HEK293 (cell line): ENCODE measurements at regions not wholly inside any gene's neighbourhood (a gene's known extent, or its start where the extent isn't known, plus 50 kb on each side); places are given as distances from the start of the nearest gene placed in this dataset.

Source experiments
- CTCF ChIP-seq: fragments of 450-650 bp; formaldehyde crosslinking; IDR thresholded peaks from 2 replicates; pipeline ENCODE4 v1.5.1; 2016; ENCODE audit warnings: missing biosample characterization, missing genetic modification characterization
- REST ChIP-seq: fragments of 450-650 bp; formaldehyde crosslinking; IDR thresholded peaks from 2 replicates; pipeline ENCODE4 v1.5.1; 2016; ENCODE audit warnings: missing biosample characterization, missing genetic modification characterization
- TRIM28 ChIP-seq: IDR thresholded peaks from 2 replicates; pipeline ENCODE4 v1.6.1; 2011; ENCODE audit warnings: low read length, control low read depth, borderline replicate concordance
- ZNF626 ChIP-seq: fragments of 450-650 bp; sonication (Bioruptor Pico); formaldehyde crosslinking; IDR thresholded peaks from 2 replicates; pipeline ENCODE4 v1.5.1; 2018; ENCODE audit warnings: missing biosample characterization, missing genetic modification characterization, inconsistent platforms

GRCh38 chr9:81408951-81409350 lies 280.4 kb downstream of the TLE1 start:
- no peak for TF ChIP-seq TRIM28
- TF ChIP-seq REST, result no peak
- TF ChIP-seq CTCF, result no peak
- TF ChIP-seq ZNF626 (tag by site-specific recombination), result no peak
